ENCODE measurements at regions not wholly inside any gene's neighbourhood (a gene's known extent, or its start where the extent isn't known, plus 50 kb on each side); places are given as distances from the start of the nearest gene placed in this dataset.

DNA sequence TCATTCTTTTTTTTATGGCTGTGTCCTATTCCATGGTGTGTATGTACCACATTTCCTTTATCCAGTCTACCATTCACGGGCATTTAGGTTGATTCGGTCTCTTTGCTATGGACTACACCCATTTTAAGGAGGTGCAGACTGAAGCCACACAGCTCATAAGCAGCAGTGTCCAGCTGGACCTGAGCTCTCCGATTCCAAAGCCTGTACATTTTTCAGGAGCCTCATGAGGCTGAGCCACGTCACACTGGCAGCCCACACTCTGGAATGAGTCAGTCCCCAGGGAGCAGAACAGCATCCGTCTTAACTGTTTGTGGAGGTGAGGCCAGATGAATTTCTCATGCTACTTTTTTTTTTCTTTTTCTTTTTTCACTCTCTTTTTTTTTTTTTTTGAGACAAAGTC is 116.1 kb downstream of the C16orf95 start:
- peak; percentile 85 for DNase-seq (ENCODE audit: low spot score)
- Histone ChIP-seq H3K27ac (no peak overlapping the region), H3K4me3 (no peak overlapping the region), H3K4me1 (peaks cover 0 to 7% of the 10 kb centered on the region in 2 donors), H3K36me3 (no peaks in the 10 kb centered on the region), H3K27me3 (no peaks in the 10 kb centered on the region), H3K9me3 (no peaks in the 10 kb centered on the region)
- TF ChIP-seq, protein P1, sequence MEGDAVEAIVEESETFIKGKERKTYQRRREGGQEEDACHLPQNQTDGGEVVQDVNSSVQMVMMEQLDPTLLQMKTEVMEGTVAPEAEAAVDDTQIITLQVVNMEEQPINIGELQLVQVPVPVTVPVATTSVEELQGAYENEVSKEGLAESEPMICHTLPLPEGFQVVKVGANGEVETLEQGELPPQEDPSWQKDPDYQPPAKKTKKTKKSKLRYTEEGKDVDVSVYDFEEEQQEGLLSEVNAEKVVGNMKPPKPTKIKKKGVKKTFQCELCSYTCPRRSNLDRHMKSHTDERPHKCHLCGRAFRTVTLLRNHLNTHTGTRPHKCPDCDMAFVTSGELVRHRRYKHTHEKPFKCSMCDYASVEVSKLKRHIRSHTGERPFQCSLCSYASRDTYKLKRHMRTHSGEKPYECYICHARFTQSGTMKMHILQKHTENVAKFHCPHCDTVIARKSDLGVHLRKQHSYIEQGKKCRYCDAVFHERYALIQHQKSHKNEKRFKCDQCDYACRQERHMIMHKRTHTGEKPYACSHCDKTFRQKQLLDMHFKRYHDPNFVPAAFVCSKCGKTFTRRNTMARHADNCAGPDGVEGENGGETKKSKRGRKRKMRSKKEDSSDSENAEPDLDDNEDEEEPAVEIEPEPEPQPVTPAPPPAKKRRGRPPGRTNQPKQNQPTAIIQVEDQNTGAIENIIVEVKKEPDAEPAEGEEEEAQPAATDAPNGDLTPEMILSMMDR (IDR thresholded peaks at IDR 0.05), result no peak

DNA sequence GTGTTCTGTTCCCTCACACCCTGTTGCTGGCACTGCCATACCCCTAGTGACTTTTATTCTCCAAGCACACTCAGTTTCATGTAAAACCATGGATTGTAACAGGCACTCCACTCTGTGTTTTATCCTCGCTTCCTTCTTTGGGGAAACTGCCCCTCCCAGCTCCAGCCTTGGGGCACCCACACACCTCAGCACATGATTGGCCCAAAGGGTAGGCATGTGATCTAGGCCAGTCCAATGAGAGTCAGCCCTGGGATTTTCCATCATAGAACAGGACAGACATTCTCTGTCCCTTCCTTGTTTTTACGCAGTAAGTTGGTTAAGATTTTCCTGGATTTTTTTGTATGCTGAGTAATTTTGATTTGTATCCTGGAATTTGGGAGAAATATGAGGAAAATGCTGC is 115.4 kb downstream of the C16orf95 start:
- Histone ChIP-seq H3K4me1 (peaks cover 0 to 7% of the 10 kb centered on the region in 2 donors), H3K27ac (peak overlapping the region in 1 of 2 donors; percentile 43), H3K9me3 (no peaks in the 10 kb centered on the region), H3K27me3 (no peaks in the 10 kb centered on the region), H3K36me3 (no peaks in the 10 kb centered on the region), H3K4me3 (no peak overlapping the region)
- DNase-seq (ENCODE audit: low spot score), result no peak
- TF ChIP-seq, protein P1 (IDR thresholded peaks at IDR 0.05), result no peak

DNA sequence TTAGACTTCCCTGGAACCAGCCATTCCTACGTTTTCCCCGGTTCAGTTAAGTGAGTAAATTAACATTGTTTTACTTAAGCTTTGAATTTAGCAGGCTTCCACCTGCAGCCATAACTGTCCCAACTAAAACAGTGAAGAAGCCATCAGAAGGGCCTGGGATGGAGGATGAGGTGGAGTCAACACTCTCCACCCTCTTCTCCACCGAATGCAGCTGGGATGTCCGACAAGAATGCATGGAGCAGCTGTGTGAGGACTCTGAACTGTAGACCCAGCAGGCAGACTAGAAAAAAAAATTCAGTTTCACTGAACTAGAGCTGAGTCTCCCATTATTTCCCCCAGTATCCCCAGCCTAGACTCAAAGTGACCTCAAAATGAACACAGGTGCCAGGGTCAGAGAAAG is 114.8 kb downstream of the C16orf95 start:
- Histone ChIP-seq H3K4me3 (no peak overlapping the region), H3K9me3 (no peaks in the 10 kb centered on the region), H3K36me3 (no peaks in the 10 kb centered on the region), H3K27ac (no peak overlapping the region), H3K27me3 (no peaks in the 10 kb centered on the region), H3K4me1 (peaks cover 0 to 7% of the 10 kb centered on the region in 2 donors)
- TF ChIP-seq, protein P1 (IDR thresholded peaks at IDR 0.05), result no peak
- no peak for DNase-seq (ENCODE audit: low spot score)

DNA sequence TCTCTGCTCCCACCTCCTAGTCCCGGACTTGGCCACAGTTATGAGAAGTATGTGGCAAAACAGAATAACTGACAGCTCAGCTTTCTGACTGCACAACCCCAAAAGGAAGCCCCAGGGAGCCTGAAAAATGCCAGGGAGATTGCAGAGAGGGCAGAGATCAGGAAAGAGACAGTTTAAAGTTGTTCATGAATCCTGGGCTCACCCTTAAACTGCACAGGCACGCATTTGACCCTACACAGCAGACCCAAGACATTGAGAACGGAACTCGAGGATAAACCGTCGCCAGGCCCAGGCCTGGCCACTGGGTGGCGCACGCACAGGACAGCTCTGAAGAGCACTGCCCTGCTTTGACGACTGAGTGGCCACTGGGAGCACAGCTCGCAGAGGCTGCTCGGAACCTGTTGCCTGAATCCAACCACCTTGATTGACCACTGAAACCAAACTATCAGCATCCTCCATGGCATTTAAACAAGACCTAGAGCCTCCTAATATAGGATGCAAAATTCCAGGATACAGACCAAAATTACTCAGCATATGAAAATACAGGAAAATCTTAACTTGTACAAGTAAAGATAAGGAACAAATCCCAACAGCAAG is 114.0 kb downstream of the C16orf95 start:
- no peaks in the 10 kb centered on the region for H3K9me3 ChIP-seq
- DNase-seq (ENCODE audit: low spot score), result no peak
- H3K27ac ChIP-seq, result no peak overlapping the region
- peaks cover 0 to 7% of the 10 kb centered on the region in 2 donors for H3K4me1 ChIP-seq
- H3K27me3 ChIP-seq, result no peaks in the 10 kb centered on the region
- no peak overlapping the region for H3K4me3 ChIP-seq
- TF ChIP-seq, protein P1 (IDR thresholded peaks at IDR 0.05), result peak; percentile 28 to 81
- no peaks in the 10 kb centered on the region for H3K36me3 ChIP-seq

DNA sequence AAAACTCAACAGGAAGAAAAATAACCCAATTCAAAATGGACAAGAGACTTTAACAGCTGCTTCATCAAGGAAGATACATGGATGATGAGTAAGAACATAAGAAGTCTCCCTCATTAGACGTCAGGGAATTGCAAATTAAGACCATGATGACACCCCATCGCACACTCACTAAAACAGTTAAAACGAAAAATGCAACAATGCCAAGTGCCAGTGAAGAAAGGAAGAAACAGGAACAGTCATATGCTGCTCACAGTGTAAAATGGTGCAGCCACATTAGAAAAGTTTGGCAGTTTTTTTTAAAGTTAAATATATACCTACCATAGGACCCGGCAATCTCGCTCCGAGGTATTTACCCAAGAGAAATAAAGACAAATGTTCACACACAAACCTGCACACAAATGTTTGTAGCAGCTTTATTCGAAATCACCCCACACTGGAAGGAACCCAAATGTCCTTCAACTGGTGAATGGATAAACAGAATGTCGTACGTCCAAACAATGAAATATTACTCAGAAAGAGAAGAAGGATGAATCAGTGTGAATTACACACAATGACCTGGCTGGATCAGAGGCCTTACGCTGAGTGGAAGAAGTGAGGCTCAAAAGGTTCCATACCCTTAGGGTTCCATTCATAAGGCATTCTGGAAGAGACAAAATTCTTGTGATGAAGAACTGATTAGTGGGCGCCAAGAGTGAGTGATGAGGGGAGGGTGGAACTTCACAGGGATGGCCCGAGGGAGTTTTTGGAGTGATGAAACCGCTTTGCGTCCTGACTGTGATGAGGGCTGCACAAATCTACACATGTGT is 110.3 kb downstream of the C16orf95 start:
- peak overlapping the region; percentile 18 to 66 for H3K27ac ChIP-seq
- DNase-seq (ENCODE audit: low spot score), result peak; percentile 65
- no peaks in the 10 kb centered on the region for H3K27me3 ChIP-seq
- H3K9me3 ChIP-seq, result no peaks in the 10 kb centered on the region
- peaks cover 0 to 7% of the 10 kb centered on the region in 2 donors for H3K4me1 ChIP-seq
- TF ChIP-seq, protein P1 (IDR thresholded peaks at IDR 0.05), result no peak
- H3K36me3 ChIP-seq, result no peaks in the 10 kb centered on the region
- no peak overlapping the region for H3K4me3 ChIP-seq
